Epithelial cell of esophagus (primary cell): ENCODE measurements at regions not wholly inside any gene's neighbourhood (a gene's known extent, or its start where the extent isn't known, plus 50 kb on each side); places are given as distances from the start of the nearest gene placed in this dataset.

Source experiments
- DNase-seq: peaks from one replicate; pipeline ENCODE4 v3.0.0; 2010; ENCODE audit warnings: low read depth
- H3K4me3 ChIP-seq: 2 replicates; pipeline ENCODE4 v1.5.1; 2011; ENCODE audit warnings: mild to moderate bottlenecking, low read length, control low read depth
- TF ChIP-seq, protein P1 (sequence below): IDR thresholded peaks from 2 replicates; pipeline ENCODE4 v1.5.1; 2011; ENCODE audit warnings: low read depth, mild to moderate bottlenecking, low read length, control low read depth, inconsistent platforms; ENCODE audit not compliant: insufficient read depth; ENCODE audit errors: missing control alignments

DNA sequence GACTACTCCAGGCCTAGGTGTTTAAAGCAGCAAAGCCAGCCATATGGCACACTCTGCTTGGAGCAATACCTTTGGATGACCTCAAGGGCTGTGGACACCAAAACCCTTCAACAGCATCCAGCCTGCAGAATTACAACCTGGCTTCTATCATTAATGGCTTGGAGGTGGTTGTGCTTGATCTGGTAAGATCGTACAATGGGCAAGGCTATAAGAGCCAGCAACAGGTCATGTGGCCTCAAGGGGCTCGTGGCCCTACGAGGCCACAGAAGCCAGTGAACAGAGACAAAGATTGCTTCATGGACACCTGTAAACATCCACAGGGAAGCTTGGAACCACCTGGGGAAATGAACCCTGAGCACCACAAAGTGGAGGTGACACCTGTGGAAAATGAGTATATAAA lies 657.3 kb downstream of the BCL11B start:
- TF ChIP-seq, protein P1, sequence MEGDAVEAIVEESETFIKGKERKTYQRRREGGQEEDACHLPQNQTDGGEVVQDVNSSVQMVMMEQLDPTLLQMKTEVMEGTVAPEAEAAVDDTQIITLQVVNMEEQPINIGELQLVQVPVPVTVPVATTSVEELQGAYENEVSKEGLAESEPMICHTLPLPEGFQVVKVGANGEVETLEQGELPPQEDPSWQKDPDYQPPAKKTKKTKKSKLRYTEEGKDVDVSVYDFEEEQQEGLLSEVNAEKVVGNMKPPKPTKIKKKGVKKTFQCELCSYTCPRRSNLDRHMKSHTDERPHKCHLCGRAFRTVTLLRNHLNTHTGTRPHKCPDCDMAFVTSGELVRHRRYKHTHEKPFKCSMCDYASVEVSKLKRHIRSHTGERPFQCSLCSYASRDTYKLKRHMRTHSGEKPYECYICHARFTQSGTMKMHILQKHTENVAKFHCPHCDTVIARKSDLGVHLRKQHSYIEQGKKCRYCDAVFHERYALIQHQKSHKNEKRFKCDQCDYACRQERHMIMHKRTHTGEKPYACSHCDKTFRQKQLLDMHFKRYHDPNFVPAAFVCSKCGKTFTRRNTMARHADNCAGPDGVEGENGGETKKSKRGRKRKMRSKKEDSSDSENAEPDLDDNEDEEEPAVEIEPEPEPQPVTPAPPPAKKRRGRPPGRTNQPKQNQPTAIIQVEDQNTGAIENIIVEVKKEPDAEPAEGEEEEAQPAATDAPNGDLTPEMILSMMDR = no peak
- DNase-seq = no peak
- no peak overlapping the region for H3K4me3 ChIP-seq

DNA sequence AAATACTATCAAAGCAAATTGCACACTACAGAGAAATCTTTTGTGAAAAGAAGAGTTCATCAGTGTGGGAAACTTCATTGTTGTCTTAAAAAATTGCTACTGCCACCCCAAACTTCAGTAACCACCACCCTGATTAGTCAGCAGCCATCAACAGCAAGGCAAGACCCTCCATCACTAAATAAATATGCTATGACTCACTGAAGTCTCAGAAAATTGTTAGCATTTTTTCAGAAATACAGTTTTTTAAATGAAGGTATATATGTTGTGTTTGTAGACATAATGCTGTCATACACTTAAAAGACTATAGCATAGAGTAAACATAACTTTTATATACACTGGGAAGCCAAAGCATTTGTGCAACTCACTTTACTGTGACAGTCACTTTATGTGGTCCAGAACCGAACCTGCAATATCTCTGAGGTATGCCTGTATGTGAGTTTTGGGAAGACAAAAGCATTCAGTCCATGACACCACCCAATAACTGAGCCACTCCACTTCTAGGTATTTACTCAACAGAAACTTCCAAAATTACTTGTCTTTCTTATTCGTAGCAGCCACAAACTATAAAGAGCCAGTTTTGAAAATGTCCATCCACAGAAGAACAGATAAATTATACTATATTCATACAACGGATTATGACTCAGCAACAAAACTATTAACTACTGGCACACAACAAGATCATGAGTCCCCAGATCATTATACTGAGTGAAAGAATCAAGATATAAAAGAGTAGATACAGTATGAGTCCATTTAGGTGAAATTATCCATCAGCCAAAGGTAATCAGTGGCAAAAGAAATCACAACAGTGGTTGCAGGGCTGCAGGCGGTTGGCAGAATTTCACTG lies 649.6 kb downstream of the BCL11B start:
- peak; percentile 17 for DNase-seq
- TF ChIP-seq, protein P1 = no peak
- no peak overlapping the region for H3K4me3 ChIP-seq

DNA sequence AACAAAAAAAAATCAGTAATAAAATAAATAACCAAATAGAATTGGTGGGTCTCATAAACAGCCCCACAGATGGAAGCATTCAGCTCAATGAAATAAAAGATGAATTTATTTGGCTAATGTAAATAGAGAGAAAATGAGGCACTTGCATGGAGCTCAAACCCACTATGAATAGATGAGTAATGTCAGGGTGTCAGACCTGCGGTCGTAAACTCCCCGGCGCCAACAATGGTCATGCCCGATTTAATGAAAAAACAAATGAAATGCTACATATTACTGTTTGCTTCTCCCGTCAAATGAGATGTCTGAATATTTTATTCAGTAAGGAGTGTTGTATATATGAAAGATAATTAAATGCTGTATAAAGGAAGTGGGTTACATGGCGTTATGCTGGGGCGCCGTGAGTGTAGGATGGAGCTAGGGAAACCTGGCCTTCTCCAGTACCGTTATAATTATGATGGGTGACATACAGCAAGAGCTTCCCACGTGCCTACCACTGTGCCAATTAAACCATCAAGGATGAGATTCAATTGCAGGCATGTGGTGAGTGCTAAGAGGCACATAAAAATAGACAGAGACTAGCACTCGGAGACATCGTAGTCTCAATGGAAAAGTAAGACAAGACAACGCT lies 648.1 kb downstream of the BCL11B start:
- no peak for DNase-seq
- H3K4me3 ChIP-seq = no peak overlapping the region
- TF ChIP-seq, protein P1 = no peak

DNA sequence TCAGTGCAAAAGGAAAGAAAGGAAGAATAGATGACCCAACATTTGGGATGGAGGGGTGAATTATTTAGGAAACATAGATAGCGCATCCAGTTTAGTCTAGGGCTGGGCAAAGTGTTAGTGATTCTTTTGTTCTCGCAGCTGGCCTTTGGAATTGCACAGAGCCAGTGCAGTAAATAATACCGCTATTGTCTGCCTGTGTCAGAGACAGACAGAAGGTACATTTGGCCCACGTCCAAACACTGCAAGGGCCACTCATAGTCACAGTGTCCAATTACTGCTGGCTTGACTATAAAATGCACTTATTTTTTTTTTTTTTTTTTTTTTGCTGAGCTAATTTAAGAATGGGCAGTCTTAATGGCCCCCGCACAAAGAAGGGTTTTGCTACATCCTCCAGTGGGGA lies 638.6 kb downstream of the BCL11B start:
- H3K4me3 ChIP-seq = no peak overlapping the region
- peak; percentile 11 for DNase-seq
- TF ChIP-seq, protein P1 = no peak

DNA sequence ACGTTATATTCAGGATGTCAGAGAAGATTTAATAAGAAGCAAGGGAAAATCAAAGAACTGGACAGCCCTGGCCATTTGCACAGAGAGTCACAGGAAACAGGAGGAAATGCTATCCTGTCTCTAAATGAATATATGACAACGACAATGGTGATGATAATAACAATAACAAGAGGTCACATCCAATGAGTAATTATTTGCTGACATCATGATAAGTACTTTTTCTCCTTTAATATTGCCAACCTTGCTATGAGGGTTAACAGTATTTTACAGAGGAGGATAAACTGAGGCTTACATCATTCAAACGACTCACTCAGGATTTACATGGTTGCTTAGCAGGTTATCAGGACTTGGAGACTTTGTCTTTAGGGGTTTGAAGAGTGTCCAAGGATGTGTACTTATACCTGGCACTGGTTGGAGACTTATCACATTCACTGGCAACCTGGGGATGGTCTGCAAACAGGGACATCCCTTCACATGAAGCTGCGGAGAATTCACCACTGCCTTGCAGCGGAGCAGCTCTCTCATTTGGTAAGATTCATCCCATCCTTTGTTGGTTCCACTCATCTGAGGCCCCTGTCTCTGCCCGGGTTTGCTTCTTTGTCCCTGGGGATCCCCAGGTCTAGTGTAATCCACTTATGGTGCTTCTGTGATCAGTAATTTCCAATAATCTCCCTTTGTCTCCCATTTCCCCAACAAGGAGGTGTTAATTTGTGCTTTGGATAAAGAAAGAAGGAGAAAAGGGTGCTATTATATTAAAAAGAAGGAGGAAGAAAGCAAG lies 637.8 kb downstream of the BCL11B start:
- H3K4me3 ChIP-seq = no peak overlapping the region
- TF ChIP-seq, protein P1 = no peak
- DNase-seq = no peak

DNA sequence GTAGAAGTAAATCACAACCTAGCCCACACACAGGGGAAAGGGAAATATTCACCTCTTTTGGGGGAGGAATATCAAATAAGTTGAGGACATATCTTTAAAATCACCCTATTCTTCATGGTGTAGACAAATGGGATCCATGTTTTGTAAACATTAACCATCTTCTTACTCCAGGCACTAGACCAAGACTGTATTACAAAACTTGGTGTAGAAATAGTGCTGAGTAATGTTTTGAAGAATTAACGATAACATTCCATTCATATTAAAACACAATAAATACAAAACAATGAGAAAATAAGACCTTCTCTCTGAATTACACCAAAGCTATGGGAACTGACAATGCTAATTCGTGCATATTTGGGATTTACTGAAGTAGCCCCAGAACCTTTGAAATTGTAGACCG lies 633.6 kb downstream of the BCL11B start:
- no peak overlapping the region for H3K4me3 ChIP-seq
- TF ChIP-seq, protein P1 = no peak
- DNase-seq = no peak
